ENCODE measurements at regions not wholly inside any gene's neighbourhood (a gene's known extent, or its start where the extent isn't known, plus 50 kb on each side); places are given as distances from the start of the nearest gene placed in this dataset.

- dilution Hi-C loops (cut with HindIII; ENCODE audit: low sequenced_read_pairs, unreplicated experiment) = no loop called here
- TF ChIP-seq SMC3 (IDR thresholded peaks at IDR 0.05; ENCODE audit: low read depth, low read length) = no peak
- no peak for TF ChIP-seq MAZ (IDR thresholded peaks at IDR 0.05; ENCODE audit: borderline replicate concordance, low read depth, low read length)
- TF ChIP-seq CHD1 (IDR thresholded peaks at IDR 0.05; ENCODE audit: low read depth, low read length) = no peak
- TF ChIP-seq NFE2L2 (IDR thresholded peaks at IDR 0.05; ENCODE audit: low read depth, low read length) = no peak
- TF ChIP-seq RFX5 (IDR thresholded peaks at IDR 0.05; ENCODE audit: low read depth, low read length) = no peak
- no peak for TF ChIP-seq BHLHE40 (IDR thresholded peaks at IDR 0.05; ENCODE audit: low read depth, low read length)
- TF ChIP-seq FOS (IDR thresholded peaks at IDR 0.05; ENCODE audit: low read depth, low read length) = no peak
- TF ChIP-seq CEBPB (IDR thresholded peaks at IDR 0.05; ENCODE audit: low read depth, low read length) = no peak
- TF ChIP-seq, protein P1, sequence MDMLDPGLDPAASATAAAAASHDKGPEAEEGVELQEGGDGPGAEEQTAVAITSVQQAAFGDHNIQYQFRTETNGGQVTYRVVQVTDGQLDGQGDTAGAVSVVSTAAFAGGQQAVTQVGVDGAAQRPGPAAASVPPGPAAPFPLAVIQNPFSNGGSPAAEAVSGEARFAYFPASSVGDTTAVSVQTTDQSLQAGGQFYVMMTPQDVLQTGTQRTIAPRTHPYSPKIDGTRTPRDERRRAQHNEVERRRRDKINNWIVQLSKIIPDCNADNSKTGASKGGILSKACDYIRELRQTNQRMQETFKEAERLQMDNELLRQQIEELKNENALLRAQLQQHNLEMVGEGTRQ (IDR thresholded peaks at IDR 0.05; ENCODE audit: low read depth, low read length) = no peak
- TF ChIP-seq MXI1 (IDR thresholded peaks at IDR 0.05; ENCODE audit: borderline replicate concordance, low read depth, low read length) = no peak
- TF ChIP-seq MAFK (IDR thresholded peaks at IDR 0.05; ENCODE audit: low read depth, low read length) = no peak
- TF ChIP-seq, protein P2, sequence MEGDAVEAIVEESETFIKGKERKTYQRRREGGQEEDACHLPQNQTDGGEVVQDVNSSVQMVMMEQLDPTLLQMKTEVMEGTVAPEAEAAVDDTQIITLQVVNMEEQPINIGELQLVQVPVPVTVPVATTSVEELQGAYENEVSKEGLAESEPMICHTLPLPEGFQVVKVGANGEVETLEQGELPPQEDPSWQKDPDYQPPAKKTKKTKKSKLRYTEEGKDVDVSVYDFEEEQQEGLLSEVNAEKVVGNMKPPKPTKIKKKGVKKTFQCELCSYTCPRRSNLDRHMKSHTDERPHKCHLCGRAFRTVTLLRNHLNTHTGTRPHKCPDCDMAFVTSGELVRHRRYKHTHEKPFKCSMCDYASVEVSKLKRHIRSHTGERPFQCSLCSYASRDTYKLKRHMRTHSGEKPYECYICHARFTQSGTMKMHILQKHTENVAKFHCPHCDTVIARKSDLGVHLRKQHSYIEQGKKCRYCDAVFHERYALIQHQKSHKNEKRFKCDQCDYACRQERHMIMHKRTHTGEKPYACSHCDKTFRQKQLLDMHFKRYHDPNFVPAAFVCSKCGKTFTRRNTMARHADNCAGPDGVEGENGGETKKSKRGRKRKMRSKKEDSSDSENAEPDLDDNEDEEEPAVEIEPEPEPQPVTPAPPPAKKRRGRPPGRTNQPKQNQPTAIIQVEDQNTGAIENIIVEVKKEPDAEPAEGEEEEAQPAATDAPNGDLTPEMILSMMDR (conservative IDR thresholded peaks at IDR 0.05; ENCODE audit: low read depth, low read length) = no peak
- no peak overlapping the region for H2AK5ac ChIP-seq (ENCODE audit: low read depth, low read length)
- no peak for DNase-seq
- H3K4ac ChIP-seq (ENCODE audit: low read depth, low read length) = no peak overlapping the region
- H3K9me1 ChIP-seq (ENCODE audit: insufficient read depth, low read length) = no peaks in the 10 kb centered on the region
- no peak overlapping the region for H2BK20ac ChIP-seq (ENCODE audit: low read depth, low read length)
- CTCF ChIA-PET = no interaction called here
- H3K27ac ChIP-seq (ENCODE audit: insufficient read depth, low read length) = no peak overlapping the region
- H2AK9ac ChIP-seq (replicated peaks; ENCODE audit: low read depth, low read length, poor library complexity) = no peak overlapping the region
- no CpG with 5 or more reads among the region's 5 CpGs for WGBS, 2 experiments (ENCODE audit: extremely low coverage in 2 of 2, insufficient read length in 1 of 2)
- H3K23ac ChIP-seq (ENCODE audit: low read depth, low read length) = no peak overlapping the region
- no peak overlapping the region for H2BK15ac ChIP-seq (ENCODE audit: low read depth, low read length)
- no peak overlapping the region for H4K91ac ChIP-seq (ENCODE audit: insufficient read depth, low read depth, low read length)
- no peaks in the 10 kb centered on the region for H4K20me1 ChIP-seq (ENCODE audit: insufficient read depth, low read length)
- H3K9me3 ChIP-seq (ENCODE audit: control insufficient read depth, insufficient read depth, low read length) = peaks cover 41% of the 10 kb centered on the region
- ATAC-seq (ENCODE audit: low read depth) = no peak
- no peak overlapping the region for H3K14ac ChIP-seq (replicated peaks; ENCODE audit: low read depth, low read length)
- POLR2A ChIA-PET (ENCODE audit: unreplicated experiment) = no interaction called here
- H2BK120ac ChIP-seq (ENCODE audit: low read depth, low read length) = no peak overlapping the region
- H3K18ac ChIP-seq (ENCODE audit: low read depth, low read length) = no peak overlapping the region
- H3K4me3 ChIP-seq (ENCODE audit: insufficient read depth, low read depth, low read length) = no peak overlapping the region
- no peak overlapping the region for H3K4me2 ChIP-seq (ENCODE audit: low read depth, low read length)
- no peaks in the 10 kb centered on the region for H3K79me1 ChIP-seq (ENCODE audit: low read depth in 1 of 2, low read length in 2 of 2)
- no TSS peak for BruUV-seq (replicated peaks)
- no peak overlapping the region for H4K5ac ChIP-seq (ENCODE audit: low read depth, low read length)
- in situ Hi-C loops (cut with MboI; ENCODE audit: low sequenced_read_pairs) = no loop called here
- no peak overlapping the region for H3K9ac ChIP-seq (ENCODE audit: low read depth, low read length)
- no peak overlapping the region for H3K56ac ChIP-seq (ENCODE audit: extremely low read depth, insufficient read depth, low read length)
- no peak overlapping the region for H2AFZ ChIP-seq (replicated peaks; ENCODE audit: low read length, poor library complexity)
- no peaks in the 10 kb centered on the region for H3K36me3 ChIP-seq (ENCODE audit: control insufficient read depth, insufficient read depth, low read length)
- H4K8ac ChIP-seq (ENCODE audit: low read depth in 2 of 2, low read length in 2 of 2) = no peak overlapping the region
- H3K27me3 ChIP-seq (ENCODE audit: control insufficient read depth, insufficient read depth, low read length) = no peaks in the 10 kb centered on the region
- H3K4me1 ChIP-seq (ENCODE audit: control insufficient read depth, insufficient read depth, low read length) = no peaks in the 10 kb centered on the region
- H2BK5ac ChIP-seq (ENCODE audit: low read depth, low read length, poor library complexity, severe bottlenecking) = no peak overlapping the region
- intact Hi-C loops (cut with micrococcal nuclease) = no loop called here
Measured at GRCh38 chr10:130491011-130491692, 355.0 kb downstream of the GLRX3 start.
